Caco-2 (cell line): ENCODE measurements at regions not wholly inside any gene's neighbourhood (a gene's known extent, or its start where the extent isn't known, plus 50 kb on each side); places are given as distances from the start of the nearest gene placed in this dataset.

Experiments used
- BruUV-seq: library from RNA; stranded (reverse); fragments of 400-500 nt; replicated peaks from 2 replicates; lab custom pipeline; 2021; lab: Mats Ljungman, UMichigan
- CTCF ChIA-PET: fragments of 300-600 bp; sonication (Branson Sonifier 250); formaldehyde crosslinking; loops from one replicate; lab custom pipeline; 2022; ENCODE audit warnings: antibody characterized with exemption; lab: Charles Lee
- POLR2A ChIA-PET: fragments of 300-600 bp; sonication (Branson Sonifier 250); formaldehyde crosslinking; loops from one replicate; lab custom pipeline; 2022; ENCODE audit warnings: antibody characterized with exemption; lab: Charles Lee
- DNase-seq, 2 experiments: peaks; one replicate each; pipeline versions ENCODE4 v3.0.0 to v3.0.0-alpha.2; 2020 to 2022
- H3K27me3 ChIP-seq: replicated peaks from 2 replicates; pipeline ENCODE4 v1.6.0; 2011; ENCODE audit warnings: low read length; ENCODE audit not compliant: control insufficient read depth, insufficient read depth
- H3K36me3 ChIP-seq: 2 replicates; pipeline ENCODE4 v1.5.1; 2011; ENCODE audit warnings: low read length; ENCODE audit not compliant: control insufficient read depth, insufficient read depth
- H3K4me1 ChIP-seq: fragments of 250-450 bp; sonication (Bioruptor Pico); 2 replicates; pipeline ENCODE4 v1.5.1; 2020; ENCODE audit warnings: mild to moderate bottlenecking
- H3K4me3 ChIP-seq: 2 replicates; pipeline ENCODE4 v1.5.1; 2011; ENCODE audit warnings: low read depth, mild to moderate bottlenecking, control low read depth, low read length
- H3K9me3 ChIP-seq: fragments of 250-450 bp; sonication (Bioruptor Pico); 2 replicates; pipeline ENCODE4 v1.5.1; 2020; ENCODE audit warnings: mild to moderate bottlenecking, moderate library complexity
- H3K27ac Mint-ChIP-seq: one replicate; pipeline ENCODE4 v1.8.0; 2022; ENCODE audit warnings: mixed read lengths; ENCODE audit not compliant: unreplicated experiment
- H3K27me3 Mint-ChIP-seq: one replicate; pipeline ENCODE4 v1.8.0; 2022; ENCODE audit warnings: mixed read lengths; ENCODE audit not compliant: insufficient read depth, unreplicated experiment
- H3K36me3 Mint-ChIP-seq: one replicate; pipeline ENCODE4 v1.8.0; 2022; ENCODE audit warnings: mild to moderate bottlenecking, mixed read lengths; ENCODE audit not compliant: insufficient read depth, unreplicated experiment
- H3K4me1 Mint-ChIP-seq: one replicate; pipeline ENCODE4 v1.8.0; 2022; ENCODE audit warnings: low read depth, mixed read lengths; ENCODE audit not compliant: unreplicated experiment
- H3K4me3 Mint-ChIP-seq: one replicate; pipeline ENCODE4 v1.8.0; 2022; ENCODE audit warnings: mild to moderate bottlenecking, moderate library complexity, mixed read lengths; ENCODE audit not compliant: unreplicated experiment
- H3K9me3 Mint-ChIP-seq: one replicate; pipeline ENCODE4 v1.8.0; 2022; ENCODE audit warnings: mixed read lengths; ENCODE audit not compliant: unreplicated experiment
- CTCF ChIP-seq, 2 experiments: fragments of 200-600 bp in 1 of 2; IDR thresholded peaks; 1 replicate in 1 of 2; 2 replicates in 1 of 2; pipeline versions ENCODE4 v1.5.1 to v1.8.0; 2011 to 2022; ENCODE audit warnings: antibody characterized with exemption in 1 of 2, control low read depth in 1 of 2, inconsistent platforms in 1 of 2, low read depth in 1 of 2, low read length in 1 of 2, mild to moderate bottlenecking in 1 of 2, moderate library complexity in 1 of 2; ENCODE audit not compliant: insufficient read depth in 1 of 2, severe bottlenecking in 1 of 2, unreplicated experiment in 1 of 2
- intact Hi-C: fragments of 100-400 bp; cut with micrococcal nuclease; formaldehyde crosslinking; loops from one replicate; pipeline ENCODE4 v1.10.0; 2022; ENCODE audit not compliant: unreplicated experiment

GRCh38 chr3:189566550-189567130 is 64.5 kb upstream of the TP63 start:
- no peaks in the 10 kb centered on the region for H3K36me3 ChIP-seq
- H3K27me3 ChIP-seq = no peaks in the 10 kb centered on the region
- ChIA-PET POLR2A (no interaction called here), CTCF (no interaction called here)
- H3K9me3 ChIP-seq = no peaks in the 10 kb centered on the region
- Mint-ChIP-seq H3K27ac (no peak overlapping the region), H3K36me3 (no peaks in the 10 kb centered on the region), H3K9me3 (no peaks in the 10 kb centered on the region), H3K4me3 (no peak overlapping the region), H3K27me3 (no peaks in the 10 kb centered on the region), H3K4me1 (no peaks in the 10 kb centered on the region)
- no TSS peak for BruUV-seq
- no peak for DNase-seq
- intact Hi-C loops = no loop called here
- TF ChIP-seq CTCF (IDR thresholded peaks at IDR 0.05; ENCODE audit: insufficient read depth in 1 of 2, low read depth in 1 of 2, low read length in 1 of 2, severe bottlenecking in 1 of 2, unreplicated experiment in 1 of 2) = no peak
- H3K4me1 ChIP-seq = no peaks in the 10 kb centered on the region
- H3K4me3 ChIP-seq = no peak overlapping the region

- BruUV-seq = no TSS peak
- no peak overlapping the region for H3K4me3 ChIP-seq
- no peak for DNase-seq
- intact Hi-C loops = no loop called here
- no peaks in the 10 kb centered on the region for H3K36me3 ChIP-seq
- H3K9me3 ChIP-seq = no peaks in the 10 kb centered on the region
- ChIA-PET POLR2A (no interaction called here), CTCF (no interaction called here)
- H3K36me3 Mint-ChIP-seq = no peaks in the 10 kb centered on the region
- TF ChIP-seq CTCF (IDR thresholded peaks at IDR 0.05; ENCODE audit: insufficient read depth in 1 of 2, low read depth in 1 of 2, low read length in 1 of 2, severe bottlenecking in 1 of 2, unreplicated experiment in 1 of 2) = no peak
- no peaks in the 10 kb centered on the region for H3K9me3 Mint-ChIP-seq
- no peaks in the 10 kb centered on the region for H3K27me3 ChIP-seq
- peaks cover under 1% of the 10 kb centered on the region for H3K4me1 Mint-ChIP-seq
- no peak overlapping the region for H3K4me3 Mint-ChIP-seq
- H3K4me1 ChIP-seq = no peaks in the 10 kb centered on the region
- H3K27me3 Mint-ChIP-seq = no peaks in the 10 kb centered on the region
- no peak overlapping the region for H3K27ac Mint-ChIP-seq
These were observed 63.9 kb upstream of the TP63 start for GRCh38 chr3:189567322-189567721.

- H3K9me3 ChIP-seq = no peaks in the 10 kb centered on the region
- no peak for DNase-seq
- intact Hi-C loops = no loop called here
- no peak overlapping the region for H3K4me3 ChIP-seq
- no peaks in the 10 kb centered on the region for H3K36me3 ChIP-seq
- CTCF ChIA-PET = no interaction called here
- Mint-ChIP-seq H3K4me1 (peaks cover 5% of the 10 kb centered on the region), H3K4me3 (no peak overlapping the region), H3K9me3 (no peaks in the 10 kb centered on the region), H3K27ac (no peak overlapping the region), H3K27me3 (no peaks in the 10 kb centered on the region), H3K36me3 (no peaks in the 10 kb centered on the region)
- H3K4me1 ChIP-seq = no peaks in the 10 kb centered on the region
- no TSS peak for BruUV-seq
- no peak for TF ChIP-seq CTCF (IDR thresholded peaks at IDR 0.05; ENCODE audit: insufficient read depth in 1 of 2, low read depth in 1 of 2, low read length in 1 of 2, severe bottlenecking in 1 of 2, unreplicated experiment in 1 of 2)
- H3K27me3 ChIP-seq = no peaks in the 10 kb centered on the region
- POLR2A ChIA-PET = no interaction called here
These were observed 63.3 kb upstream of the TP63 start for GRCh38 chr3:189567766-189568420.
